ENCODE measurements at regions not wholly inside any gene's neighbourhood (a gene's known extent, or its start where the extent isn't known, plus 50 kb on each side); places are given as distances from the start of the nearest gene placed in this dataset.

GRCh38 chr2:2825062-2825461, 494.0 kb upstream of the MYT1L start:
- Histone ChIP-seq H3K9ac (no peak overlapping the region), H3F3A (replicated peaks; ENCODE audit: insufficient read depth) (no peaks in the 10 kb centered on the region), H3K79me2 (ENCODE audit: insufficient read depth) (no peaks in the 10 kb centered on the region), H3K27ac (ENCODE audit: low read depth in 2 of 2, low read length in 1 of 2) (no peak overlapping the region), H4K20me1 (ENCODE audit: insufficient read depth) (no peaks in the 10 kb centered on the region), H3K4me1 (ENCODE audit: control insufficient read depth in 1 of 2, insufficient read depth in 2 of 2, low read depth in 1 of 2, low read length in 1 of 2) (peaks cover 0 to 6% of the 10 kb centered on the region in 2 experiments; a peak in 1 of 4 replicates), H3K9me2 (no peaks in the 10 kb centered on the region), H2AFZ (ENCODE audit: low read depth) (no peak overlapping the region), H3K36me3 (replicated peaks in 1 of 2; ENCODE audit: control insufficient read depth in 1 of 2, insufficient read depth in 2 of 2, low read length in 1 of 2) (no peaks in the 10 kb centered on the region), H3K4me2 (no peak overlapping the region), H3K9me3 (no peaks in the 10 kb centered on the region), H3K4me3 (ENCODE audit: low read depth in 2 of 2, low read length in 1 of 2) (no peak overlapping the region), H3K27me3 (ENCODE audit: insufficient read depth) (no peaks in the 10 kb centered on the region)
- DNase-seq = no peak
- TF ChIP-seq FOXM1 (IDR thresholded peaks at IDR 0.05; ENCODE audit: low read depth) (no peak), EP300 (IDR thresholded peaks at IDR 0.05; ENCODE audit: borderline replicate concordance in 1 of 2, low read depth in 1 of 2, low read length in 1 of 2) (no peak), USF2 (IDR thresholded peaks at IDR 0.05; ENCODE audit: borderline replicate concordance, low read depth, low read length) (no peak), TEAD4 (IDR thresholded peaks at IDR 0.05; ENCODE audit: borderline replicate concordance, insufficient read depth) (no peak), GABPA (IDR thresholded peaks at IDR 0.05; ENCODE audit: low read depth) (no peak), RXRA (IDR thresholded peaks at IDR 0.05; ENCODE audit: borderline replicate concordance, low read depth) (no peak), CHD2 (IDR thresholded peaks at IDR 0.05; ENCODE audit: low read length, partially characterized antibody) (no peak), GATA2 (CRISPR knock-in tag; IDR thresholded peaks at IDR 0.05) (no peak), NRF1 (IDR thresholded peaks at IDR 0.05; ENCODE audit: low read depth, low read length) (no peak), FOXJ3 (CRISPR knock-in tag; IDR thresholded peaks at IDR 0.05) (no peak), RCOR1 (IDR thresholded peaks at IDR 0.05; ENCODE audit: low read length) (no peak)
- ChIA-PET CTCF (no interaction called here), POLR2A (no interaction called here)
- 72% methylated on average over 9 of the region's 9 CpGs for WGBS (ENCODE audit: low lambda C conversion rate)

- Histone ChIP-seq H3K27ac (ENCODE audit: low read depth in 2 of 2, low read length in 1 of 2) (no peak overlapping the region), H3K4me3 (ENCODE audit: low read depth in 2 of 2, low read length in 1 of 2) (no peak overlapping the region), H3K79me2 (ENCODE audit: insufficient read depth) (no peaks in the 10 kb centered on the region), H3K27me3 (ENCODE audit: insufficient read depth) (no peaks in the 10 kb centered on the region), H3K4me1 (ENCODE audit: control insufficient read depth in 1 of 2, insufficient read depth in 2 of 2, low read depth in 1 of 2, low read length in 1 of 2) (peaks cover 0 to 6% of the 10 kb centered on the region in 2 experiments; a peak in 1 of 4 replicates), H3K4me2 (no peak overlapping the region), H4K20me1 (ENCODE audit: insufficient read depth) (no peaks in the 10 kb centered on the region), H3K9me2 (no peaks in the 10 kb centered on the region), H3K9me3 (no peaks in the 10 kb centered on the region), H3K9ac (no peak overlapping the region), H2AFZ (ENCODE audit: low read depth) (no peak overlapping the region), H3K36me3 (replicated peaks in 1 of 2; ENCODE audit: control insufficient read depth in 1 of 2, insufficient read depth in 2 of 2, low read length in 1 of 2) (no peaks in the 10 kb centered on the region), H3F3A (replicated peaks; ENCODE audit: insufficient read depth) (no peaks in the 10 kb centered on the region)
- whole genome bisulfite sequencing (ENCODE audit: low lambda C conversion rate) = 45% methylated on average over 5 of the region's 5 CpGs
- POLR2A ChIA-PET = no interaction called here
- TF ChIP-seq TCF12 (IDR thresholded peaks at IDR 0.05) = no peak
- no peak for TF ChIP-seq USF2 (IDR thresholded peaks at IDR 0.05; ENCODE audit: borderline replicate concordance, low read depth, low read length)
- TF ChIP-seq RXRA (IDR thresholded peaks at IDR 0.05; ENCODE audit: borderline replicate concordance, low read depth) = no peak
- TF ChIP-seq RAD21 (IDR thresholded peaks at IDR 0.05; ENCODE audit: low read length) = no peak
- TF ChIP-seq EP300 (IDR thresholded peaks at IDR 0.05; ENCODE audit: borderline replicate concordance in 1 of 2, low read depth in 1 of 2, low read length in 1 of 2) = no peak
- no peak for TF ChIP-seq MXI1 (IDR thresholded peaks at IDR 0.05; ENCODE audit: low read depth, low read length)
- CTCF ChIA-PET = no interaction called here
- DNase-seq = no peak
Observed at GRCh38 chr2:2824588-2824987, 493.5 kb upstream of the MYT1L start.
